ENCODE measurements at regions not wholly inside any gene's neighbourhood (a gene's known extent, or its start where the extent isn't known, plus 50 kb on each side); places are given as distances from the start of the nearest gene placed in this dataset.

- Histone ChIP-seq H3K27ac (ENCODE audit: low read depth, low read length, poor library complexity, severe bottlenecking) (no peak overlapping the region), H3K27me3 (replicated peaks; ENCODE audit: insufficient read depth, low read depth, low read length, poor library complexity) (no peaks in the 10 kb centered on the region), H3K4me3 (ENCODE audit: low read depth, low read length, poor library complexity, severe bottlenecking) (no peak overlapping the region), H3K36me3 (ENCODE audit: insufficient read depth, low read length, poor library complexity, severe bottlenecking) (no peaks in the 10 kb centered on the region), H3K4me1 (ENCODE audit: insufficient read depth, low read length, poor library complexity, severe bottlenecking) (no peaks in the 10 kb centered on the region), H3K9me3 (ENCODE audit: low read depth, low read length, poor library complexity, severe bottlenecking) (no peaks in the 10 kb centered on the region)
- no peak for DNase-seq (ENCODE audit: low spot score)
- ChIA-PET CTCF (no interaction called here), POLR2A (ENCODE audit: low non-redundant PET) (no interaction called here)
- no TSS peak for BruUV-seq (replicated peaks)
- intact Hi-C loops (cut with micrococcal nuclease; ENCODE audit: unreplicated experiment) = no loop called here
- TF ChIP-seq CTCF (conservative IDR thresholded peaks at IDR 0.05; ENCODE audit: low read depth, low read length) (no peak), EZH2 (IDR thresholded peaks at IDR 0.05; ENCODE audit: borderline replicate concordance, low read depth, low read length, poor library complexity, severe bottlenecking) (no peak)
Observed at GRCh38 chrX:3428792-3429191, 82.3 kb upstream of the MXRA5 start.

- H3K27ac ChIP-seq (ENCODE audit: low read depth, low read length, poor library complexity, severe bottlenecking) = no peak overlapping the region
- POLR2A ChIA-PET (ENCODE audit: low non-redundant PET) = no interaction called here
- no peaks in the 10 kb centered on the region for H3K4me1 ChIP-seq (ENCODE audit: insufficient read depth, low read length, poor library complexity, severe bottlenecking)
- intact Hi-C loops (cut with micrococcal nuclease; ENCODE audit: unreplicated experiment) = no loop called here
- DNase-seq (ENCODE audit: low spot score) = no peak
- BruUV-seq (replicated peaks) = no TSS peak
- H3K4me3 ChIP-seq (ENCODE audit: low read depth, low read length, poor library complexity, severe bottlenecking) = no peak overlapping the region
- no peaks in the 10 kb centered on the region for H3K27me3 ChIP-seq (replicated peaks; ENCODE audit: insufficient read depth, low read depth, low read length, poor library complexity)
- CTCF ChIA-PET = no interaction called here
- no peak for TF ChIP-seq CTCF (conservative IDR thresholded peaks at IDR 0.05; ENCODE audit: low read depth, low read length)
- no peaks in the 10 kb centered on the region for H3K36me3 ChIP-seq (ENCODE audit: insufficient read depth, low read length, poor library complexity, severe bottlenecking)
- H3K9me3 ChIP-seq (ENCODE audit: low read depth, low read length, poor library complexity, severe bottlenecking) = no peaks in the 10 kb centered on the region
Observed at GRCh38 chrX:3426552-3426951, 80.1 kb upstream of the MXRA5 start.

- no peak overlapping the region for H3K27ac ChIP-seq (ENCODE audit: low read depth, low read length, poor library complexity, severe bottlenecking)
- H3K4me3 ChIP-seq (ENCODE audit: low read depth, low read length, poor library complexity, severe bottlenecking) = no peak overlapping the region
- no peaks in the 10 kb centered on the region for H3K9me3 ChIP-seq (ENCODE audit: low read depth, low read length, poor library complexity, severe bottlenecking)
- no peak for DNase-seq (ENCODE audit: low spot score)
- H3K27me3 ChIP-seq (replicated peaks; ENCODE audit: insufficient read depth, low read depth, low read length, poor library complexity) = no peaks in the 10 kb centered on the region
- POLR2A ChIA-PET (ENCODE audit: low non-redundant PET) = no interaction called here
- no peaks in the 10 kb centered on the region for H3K36me3 ChIP-seq (ENCODE audit: insufficient read depth, low read length, poor library complexity, severe bottlenecking)
- no TSS peak for BruUV-seq (replicated peaks)
- TF ChIP-seq EZH2 (IDR thresholded peaks at IDR 0.05; ENCODE audit: borderline replicate concordance, low read depth, low read length, poor library complexity, severe bottlenecking) = no peak
- TF ChIP-seq CTCF (conservative IDR thresholded peaks at IDR 0.05; ENCODE audit: low read depth, low read length) = no peak
- CTCF ChIA-PET = no interaction called here
- intact Hi-C loops (cut with micrococcal nuclease; ENCODE audit: unreplicated experiment) = no loop called here
- H3K4me1 ChIP-seq (ENCODE audit: insufficient read depth, low read length, poor library complexity, severe bottlenecking) = no peaks in the 10 kb centered on the region
Observed at GRCh38 chrX:3425031-3425430, 78.6 kb upstream of the MXRA5 start.

All from A673 (cell line).